ENCODE measurements at regions not wholly inside any gene's neighbourhood (a gene's known extent, or its start where the extent isn't known, plus 50 kb on each side); places are given as distances from the start of the nearest gene placed in this dataset.

GRCh38 chr2:111656894-111657293, 227.1 kb downstream of the ANAPC1 start:
- TF ChIP-seq CTCF (IDR thresholded peaks at IDR 0.05; ENCODE audit: low read depth, low read length) (no peak), POLR2A (IDR thresholded peaks at IDR 0.05; ENCODE audit: extremely low read depth, insufficient read length) (no peak)
